Gastroesophageal sphincter (tissue), 3 donors: ENCODE measurements at regions not wholly inside any gene's neighbourhood (a gene's known extent, or its start where the extent isn't known, plus 50 kb on each side); places are given as distances from the start of the nearest gene placed in this dataset.

ENCODE experiments used
- CTCF ChIP-seq, 4 experiments: fragments of 200-600 bp in 2 of 4; fragments of 450-650 bp in 2 of 4; sonication (generic) in 1 of 4; IDR thresholded peaks; one replicate each; pipeline ENCODE4 v1.5.1; 2017 to 2019; ENCODE audit warnings: antibody characterized with exemption in 4 of 4, mild to moderate bottlenecking in 2 of 4, moderate library complexity in 2 of 4
- POLR2AphosphoS5 ChIP-seq: sonication (generic); formaldehyde crosslinking; IDR thresholded peaks from one replicate; pipeline ENCODE4 v1.6.1; 2017; ENCODE audit warnings: antibody characterized with exemption

DNA sequence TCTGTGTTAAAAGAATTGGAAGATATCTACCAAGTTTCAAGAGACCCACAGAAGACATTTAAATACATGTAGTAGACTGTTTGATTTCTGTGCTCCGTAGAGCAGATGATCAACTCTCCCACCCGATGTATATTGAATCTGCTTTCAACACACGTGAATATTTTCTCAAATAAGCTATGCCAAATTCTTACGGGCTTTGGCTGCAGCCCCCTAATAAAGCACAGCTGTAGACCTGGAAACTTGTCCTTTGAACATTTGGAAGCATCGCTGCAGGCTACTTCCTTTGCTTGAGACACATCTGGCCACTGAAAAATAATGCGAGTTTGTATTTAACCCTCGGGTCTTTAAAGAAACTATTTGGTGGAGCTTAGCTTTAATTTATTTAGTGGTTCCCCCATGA is 98.3 kb upstream of the SELENOK start:
- TF ChIP-seq CTCF (IDR thresholded peaks at IDR 0.05) (no peak), POLR2AphosphoS5 (no peak)
